Stimulated activated CD4-positive, alpha-beta T cell treated with anti-CD3 and anti-CD28 coated beads, Interleukin-2, amount 100 ng/mL, for 4 hours (primary cell): ENCODE measurements at regions not wholly inside any gene's neighbourhood (a gene's known extent, or its start where the extent isn't known, plus 50 kb on each side); places are given as distances from the start of the nearest gene placed in this dataset.
A peak's percentile ranks its signal among the peaks of the same experiment; 100 is the strongest.
"Not testable (repeated sequence)": the region's sequence is repeated elsewhere in the genome, so short reads cannot be mapped to it uniquely, and the experiment has no call there.

Experiments used
- DNase-seq: peaks from one replicate; pipeline ENCODE4 v3.0.0-alpha.2; 2020; ENCODE audit warnings: low read depth

GRCh38 chr5:153258469-153258868 lies 232.0 kb upstream of the GRIA1 start:
- DNase-seq = no peak

GRCh38 chr5:153267506-153267905 lies 223.0 kb upstream of the GRIA1 start:
- DNase-seq = no peak

- DNase-seq = no peak
These were observed 214.8 kb upstream of the GRIA1 start for GRCh38 chr5:153275695-153276094.

GRCh38 chr5:153276151-153276550 lies 214.3 kb upstream of the GRIA1 start:
- no peak for DNase-seq

GRCh38 chr5:153296251-153296844 lies 194.1 kb upstream of the GRIA1 start:
- DNase-seq = not testable (repeated sequence)

GRCh38 chr5:153299891-153300290 lies 190.6 kb upstream of the GRIA1 start:
- no peak for DNase-seq

GRCh38 chr5:153308282-153308681 lies 182.2 kb upstream of the GRIA1 start:
- DNase-seq = no peak

- DNase-seq = no peak
These were observed 171.9 kb upstream of the GRIA1 start for GRCh38 chr5:153318556-153318955.

GRCh38 chr5:153321478-153321877 lies 169.0 kb upstream of the GRIA1 start:
- DNase-seq = no peak

- DNase-seq = no peak
These were observed 150.3 kb upstream of the GRIA1 start for GRCh38 chr5:153340139-153340538.

GRCh38 chr5:153340738-153341137 lies 149.7 kb upstream of the GRIA1 start:
- no peak for DNase-seq

GRCh38 chr5:153342487-153342886 lies 148.0 kb upstream of the GRIA1 start:
- no peak for DNase-seq

GRCh38 chr5:153347611-153348010 lies 142.9 kb upstream of the GRIA1 start:
- no peak for DNase-seq

GRCh38 chr5:153350175-153350883 lies 140.1 kb upstream of the GRIA1 start:
- no peak for DNase-seq

GRCh38 chr5:153352685-153353219 lies 137.7 kb upstream of the GRIA1 start:
- DNase-seq = peak; percentile 13

GRCh38 chr5:153357493-153358112 lies 132.9 kb upstream of the GRIA1 start:
- DNase-seq = no peak

GRCh38 chr5:153358315-153358976 lies 132.0 kb upstream of the GRIA1 start:
- no peak for DNase-seq

- DNase-seq = no peak
These were observed 129.6 kb upstream of the GRIA1 start for GRCh38 chr5:153360860-153361259.

GRCh38 chr5:153361735-153362409 lies 128.6 kb upstream of the GRIA1 start:
- no peak for DNase-seq

GRCh38 chr5:153365547-153365946 lies 124.9 kb upstream of the GRIA1 start:
- DNase-seq = no peak

- no peak for DNase-seq
These were observed 123.0 kb upstream of the GRIA1 start for GRCh38 chr5:153367466-153367865.
